ENCODE measurements at regions not wholly inside any gene's neighbourhood (a gene's known extent, or its start where the extent isn't known, plus 50 kb on each side); places are given as distances from the start of the nearest gene placed in this dataset.
A peak's percentile ranks its signal among the peaks of the same experiment; 100 is the strongest.

DNA sequence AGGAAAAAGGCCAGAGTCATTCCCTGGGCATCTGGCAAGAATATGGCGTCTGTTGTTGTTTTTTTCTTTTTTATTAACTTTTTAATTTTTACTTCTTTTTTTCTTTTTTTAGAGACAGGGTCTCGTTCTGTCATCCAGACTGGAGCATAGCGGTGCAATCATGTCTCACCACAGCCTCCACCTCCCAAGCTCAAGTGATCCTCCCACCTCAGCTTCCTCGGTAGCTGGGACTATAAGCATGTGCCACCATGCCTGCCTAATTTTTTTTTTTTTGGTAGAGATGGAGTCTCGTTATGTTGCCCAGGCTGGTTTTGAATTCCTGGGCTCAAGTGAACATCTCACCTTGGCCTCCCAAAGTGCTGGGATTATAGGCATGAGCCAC, 54.0 kb upstream of the PRDM11 start:
- DNase-seq, result no peak
- intact Hi-C loops (cut with DNase I; ENCODE audit: low total_unique reads) (loop anchor here (10.0 kb wide), 1 partner anchor 488 kb away; no protein-coding TSS in a partner anchor), in situ Hi-C loops (cut with MboI; ENCODE audit: low pct_ligation_motif_present in 1 of 4, low pct_unique_long_range_greater_than_20kb in 1 of 4, low sequenced_read_pairs in 3 of 4) (loop anchor here in 1 of 4 donors (25.0 kb wide), 1 partner anchor 530 kb away; the partner anchor contains the start of gene CD82)
- Histone ChIP-seq H3K4me1 (peaks cover 0 to 25% (median 20%) of the 10 kb centered on the region in 4 donors), H3K4me3 (no peak overlapping the region), H3K27me3 (no peaks in the 10 kb centered on the region), H3K36me3 (no peaks in the 10 kb centered on the region), H3K9me3 (no peaks in the 10 kb centered on the region), H3K27ac (peak overlapping the region in 2 of 4 donors; percentile 3 to 7)
- TF ChIP-seq EP300 (IDR thresholded peaks at IDR 0.05; ENCODE audit: low read depth) (no peak), CTCF (IDR thresholded peaks at IDR 0.05) (no peak), POLR2AphosphoS5 (IDR thresholded peaks at IDR 0.05) (no peak), POLR2A (IDR thresholded peaks at IDR 0.05) (no peak)
- WGBS, 2 donors (ENCODE audit: low coverage in 1 of 2), result 79 to 81% methylated on average over 4 to 5 of the region's 5 CpGs

DNA sequence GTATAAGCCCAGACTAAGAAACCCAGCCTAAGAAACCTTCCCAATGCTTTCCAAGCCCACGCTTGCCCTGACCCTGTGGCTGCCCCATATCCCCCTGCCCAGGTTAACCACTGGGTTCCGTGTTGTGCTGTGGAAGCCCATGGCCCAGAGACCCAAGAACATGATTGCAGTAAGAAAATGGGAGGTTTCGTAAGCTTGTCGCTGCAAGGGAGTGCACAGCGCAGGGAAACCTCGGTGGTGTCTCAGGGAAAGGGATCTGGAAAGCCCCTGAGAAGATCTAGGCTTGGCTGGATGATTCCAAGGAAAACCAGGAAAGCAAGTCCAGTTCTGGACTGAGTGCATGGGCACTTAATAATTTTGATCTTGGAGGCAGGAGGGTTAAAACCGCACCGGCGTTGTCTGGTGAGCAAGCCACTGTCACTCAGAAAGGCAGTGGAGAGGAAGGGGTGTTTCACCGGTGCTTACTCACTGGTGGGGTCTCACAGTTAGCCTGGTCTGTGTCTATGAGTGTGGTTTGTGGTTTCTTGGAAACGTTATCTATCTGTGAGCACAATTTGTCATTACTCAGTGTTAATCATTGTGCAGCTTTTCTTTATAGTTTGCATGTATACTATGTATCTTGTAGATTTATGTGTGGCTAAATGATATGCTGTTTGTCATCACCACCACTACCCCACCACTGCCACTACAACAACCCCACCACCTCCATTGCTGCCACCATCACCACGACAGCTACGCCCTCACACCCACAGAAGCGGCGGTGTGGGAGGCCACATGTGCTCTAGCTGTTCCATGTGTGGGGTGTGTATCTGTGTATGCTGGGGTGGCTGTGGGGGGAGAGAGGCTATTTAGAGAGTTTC, 53.3 kb upstream of the PRDM11 start:
- no peaks in the 10 kb centered on the region for H3K9me3 ChIP-seq
- H3K36me3 ChIP-seq, result no peaks in the 10 kb centered on the region
- WGBS, 2 donors (ENCODE audit: low coverage in 1 of 2), result 67 to 90% methylated on average over 9 to 15 of the region's 15 CpGs
- intact Hi-C loops (cut with DNase I; ENCODE audit: low total_unique reads) (loop anchor here (10.0 kb wide), 1 partner anchor 488 kb away; no protein-coding TSS in a partner anchor), in situ Hi-C loops (cut with MboI; ENCODE audit: low pct_ligation_motif_present in 1 of 4, low pct_unique_long_range_greater_than_20kb in 1 of 4, low sequenced_read_pairs in 3 of 4) (loop anchor here in 1 of 4 donors (25.0 kb wide), 1 partner anchor 531 kb away; the partner anchor contains the start of gene CD82)
- TF ChIP-seq CTCF (IDR thresholded peaks at IDR 0.05) (no peak), POLR2A (IDR thresholded peaks at IDR 0.05) (no peak), POLR2AphosphoS5 (IDR thresholded peaks at IDR 0.05) (no peak), EP300 (IDR thresholded peaks at IDR 0.05; ENCODE audit: low read depth) (no peak)
- peaks cover 0 to 24% (median 19%) of the 10 kb centered on the region in 4 donors for H3K4me1 ChIP-seq
- peaks cover under 1% of the 10 kb centered on the region for H3K27me3 ChIP-seq
- no peak overlapping the region for H3K4me3 ChIP-seq
- no peak overlapping the region for H3K27ac ChIP-seq
- DNase-seq, result no peak

DNA sequence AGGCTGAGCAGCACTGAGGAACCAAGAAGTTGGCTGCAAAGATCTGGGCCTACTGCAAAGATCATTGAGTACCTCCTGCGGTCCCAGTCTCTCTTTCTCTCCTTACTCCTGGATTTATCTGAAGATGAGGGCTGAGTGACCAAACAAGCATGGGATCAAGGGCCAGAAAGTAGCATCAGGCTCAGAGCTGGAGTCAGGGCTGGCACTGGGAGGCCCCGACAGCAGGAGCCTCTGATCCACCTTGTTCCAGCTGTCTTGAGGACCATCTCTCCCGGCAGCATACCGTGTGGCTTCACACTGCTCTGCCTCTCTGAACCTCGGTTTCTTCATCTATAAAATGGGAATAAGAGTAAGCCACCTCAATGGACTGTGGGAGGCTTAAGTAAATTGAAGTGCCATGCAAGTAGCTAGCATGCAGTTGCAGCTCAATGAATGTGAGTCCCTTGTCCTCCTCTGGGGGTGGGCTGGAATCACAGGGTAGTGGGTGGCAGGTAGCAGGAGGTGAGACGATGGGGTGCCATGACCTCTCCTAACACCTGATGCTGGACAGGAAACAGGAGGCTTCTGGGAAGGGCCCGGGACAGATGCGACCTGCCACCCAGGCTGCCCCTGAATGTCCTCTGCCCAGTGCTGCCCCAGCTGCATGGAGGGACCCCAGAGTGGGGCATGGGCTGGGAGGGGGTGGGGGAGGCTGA, 52.5 kb upstream of the PRDM11 start:
- no peak for DNase-seq
- no peak overlapping the region for H3K4me3 ChIP-seq
- WGBS, 2 donors (ENCODE audit: low coverage in 1 of 2), result 86 to 94% methylated on average over 3 to 8 of the region's 8 CpGs
- peaks cover 0 to 16% (median 12%) of the 10 kb centered on the region in 4 donors for H3K4me1 ChIP-seq
- H3K27ac ChIP-seq, result no peak overlapping the region
- peaks cover 4% of the 10 kb centered on the region for H3K27me3 ChIP-seq
- no peaks in the 10 kb centered on the region for H3K9me3 ChIP-seq
- H3K36me3 ChIP-seq, result no peaks in the 10 kb centered on the region
- in situ Hi-C loops (cut with MboI; ENCODE audit: low pct_ligation_motif_present in 1 of 4, low pct_unique_long_range_greater_than_20kb in 1 of 4, low sequenced_read_pairs in 3 of 4) (loop anchor here in 1 of 4 donors (25.0 kb wide), 1 partner anchor 532 kb away; the partner anchor contains the start of gene CD82), intact Hi-C loops (cut with DNase I; ENCODE audit: low total_unique reads) (loop anchor here (10.0 kb wide), 1 partner anchor 489 kb away; no protein-coding TSS in a partner anchor)
- TF ChIP-seq CTCF (IDR thresholded peaks at IDR 0.05), result no peak
- no peak for TF ChIP-seq POLR2AphosphoS5 (IDR thresholded peaks at IDR 0.05)
- no peak for TF ChIP-seq EP300 (IDR thresholded peaks at IDR 0.05; ENCODE audit: low read depth)
- TF ChIP-seq POLR2A (IDR thresholded peaks at IDR 0.05), result no peak
